GM23338 (cell line): ENCODE measurements at regions not wholly inside any gene's neighbourhood (a gene's known extent, or its start where the extent isn't known, plus 50 kb on each side); places are given as distances from the start of the nearest gene placed in this dataset.

ENCODE experiments used
- ATAC-seq: fragments of 200-7000 bp; cut with Tn5 transposase; 3 replicates; pipeline ENCODE4 v1.9.1; 2020
- DNase-seq: peaks from one replicate; pipeline ENCODE4 v3.0.0-alpha.2; 2015; ENCODE audit warnings: low spot score
- H2AFZ ChIP-seq: fragments of 200-600 bp; sonication (generic); 2 replicates; pipeline ENCODE4 v1.8.0; 2016; ENCODE audit warnings: antibody characterized with exemption, mild to moderate bottlenecking, moderate library complexity
- H3F3A ChIP-seq: fragments of 200-600 bp; sonication (generic); replicated peaks from 2 replicates; pipeline ENCODE4 v1.8.0; 2017; ENCODE audit warnings: antibody characterized with exemption, mixed run types, low read depth
- H3K27ac ChIP-seq: fragments of 200-600 bp; sonication (generic); 2 replicates; pipeline ENCODE4 v1.6.1; 2016; ENCODE audit warnings: low read depth
- H3K27me3 ChIP-seq: fragments of 200-600 bp; sonication (generic); 2 replicates; pipeline ENCODE4 v1.8.0; 2016; ENCODE audit warnings: mild to moderate bottlenecking, mixed run types, moderate library complexity; ENCODE audit not compliant: insufficient read depth
- H3K36me3 ChIP-seq: fragments of 200-600 bp; sonication (generic); 2 replicates; pipeline ENCODE4 v1.8.0; 2016; ENCODE audit warnings: mild to moderate bottlenecking; ENCODE audit not compliant: insufficient read depth
- H3K4me1 ChIP-seq: fragments of 200-600 bp; sonication (generic); 2 replicates; pipeline ENCODE4 v1.8.0; 2016; ENCODE audit warnings: mild to moderate bottlenecking, moderate library complexity; ENCODE audit not compliant: insufficient read depth
- H3K4me2 ChIP-seq: fragments of 200-600 bp; sonication (generic); 2 replicates; pipeline ENCODE4 v1.7.1; 2017; ENCODE audit warnings: mixed run types
- H3K4me3 ChIP-seq: fragments of 200-600 bp; sonication (generic); 2 replicates; pipeline ENCODE4 v1.6.1; 2016; ENCODE audit warnings: mixed run types
- H3K79me2 ChIP-seq: fragments of 200-600 bp; sonication (generic); replicated peaks from 2 replicates; pipeline ENCODE4 v1.8.0; 2017; ENCODE audit warnings: mild to moderate bottlenecking; ENCODE audit not compliant: insufficient read depth
- H3K9me2 ChIP-seq: fragments of 200-600 bp; sonication (generic); 2 replicates; pipeline ENCODE4 v1.8.0; 2017; ENCODE audit not compliant: insufficient read depth
- H4K20me1 ChIP-seq: fragments of 200-600 bp; sonication (generic); replicated peaks from 2 replicates; pipeline ENCODE4 v1.8.0; 2017; ENCODE audit warnings: mild to moderate bottlenecking; ENCODE audit not compliant: insufficient read depth
- H3K27ac Mint-ChIP-seq: 2 replicates; pipeline ENCODE4 v1.8.0; 2020; ENCODE audit warnings: inconsistent platforms, mild to moderate bottlenecking, moderate library complexity, mixed read lengths
- H3K27me3 Mint-ChIP-seq: 3 replicates; pipeline ENCODE4 v1.8.0; 2022; ENCODE audit warnings: low read depth, mild to moderate bottlenecking, moderate library complexity, mixed read lengths, inconsistent platforms; ENCODE audit not compliant: insufficient read depth, poor library complexity
- H3K36me3 Mint-ChIP-seq: 3 replicates; pipeline ENCODE4 v1.8.0; 2021; ENCODE audit warnings: low read depth, mild to moderate bottlenecking, inconsistent platforms, moderate library complexity, mixed read lengths
- H3K4me1 Mint-ChIP-seq: 3 replicates; pipeline ENCODE4 v1.8.0; 2020; ENCODE audit warnings: mild to moderate bottlenecking, inconsistent platforms, mixed read lengths
- H3K4me3 Mint-ChIP-seq: 3 replicates; pipeline ENCODE4 v1.8.0; 2021; ENCODE audit warnings: moderate library complexity, mild to moderate bottlenecking, inconsistent platforms, mixed read lengths
- H3K9me3 Mint-ChIP-seq: 3 replicates; pipeline ENCODE4 v1.8.0; 2020; ENCODE audit warnings: moderate library complexity, mild to moderate bottlenecking, inconsistent platforms, mixed read lengths
- CREB1 ChIP-seq: fragments of 250-450 bp; sonication (Bioruptor Pico); IDR thresholded peaks from 2 replicates; pipeline ENCODE4 v1.5.0; 2020; ENCODE audit warnings: low read depth, mild to moderate bottlenecking, moderate library complexity
- CTCF ChIP-seq, 2 experiments: fragments of 200-600 bp in 1 of 2; sonication (generic) in 1 of 2; conservative IDR thresholded peaks; 2 replicates each; pipeline versions ENCODE4 v1.5.1 to v1.6.1; 2016 to 2017; ENCODE audit warnings: antibody characterized with exemption in 2 of 2, low read depth in 2 of 2, mild to moderate bottlenecking in 2 of 2, moderate library complexity in 1 of 2
- ETS1 ChIP-seq: IDR thresholded peaks from 2 replicates; pipeline ENCODE4 v1.6.1; 2016; ENCODE audit warnings: antibody characterized with exemption
- EZH2 ChIP-seq: fragments of 200-600 bp; sonication (generic); IDR thresholded peaks from one replicate; pipeline ENCODE4 v1.8.0; 2017; ENCODE audit warnings: antibody characterized with exemption, mild to moderate bottlenecking, low read depth; ENCODE audit not compliant: unreplicated experiment
- EZH2phosphoT487 ChIP-seq: fragments of 200-600 bp; sonication (generic); IDR thresholded peaks from one replicate; pipeline ENCODE4 v1.8.1; 2018; ENCODE audit warnings: antibody characterized with exemption; ENCODE audit not compliant: unreplicated experiment
- JUNB ChIP-seq: IDR thresholded peaks from one replicate; pipeline ENCODE4 v1.6.1; 2016; ENCODE audit warnings: antibody characterized with exemption; ENCODE audit not compliant: unreplicated experiment
- NANOG ChIP-seq: IDR thresholded peaks from 2 replicates; pipeline ENCODE4 v1.6.1; 2016; ENCODE audit warnings: antibody characterized with exemption, borderline replicate concordance
- POLR2AphosphoS5 ChIP-seq: IDR thresholded peaks from 2 replicates; pipeline ENCODE4 v1.6.1; 2016; ENCODE audit warnings: antibody characterized with exemption, low read depth
- REST ChIP-seq: IDR thresholded peaks from one replicate; pipeline ENCODE4 v1.6.1; 2018; ENCODE audit warnings: antibody characterized with exemption; ENCODE audit not compliant: unreplicated experiment
- STAT1 ChIP-seq: IDR thresholded peaks from one replicate; pipeline ENCODE4 v1.6.1; 2016; ENCODE audit warnings: antibody characterized with exemption; ENCODE audit not compliant: unreplicated experiment
- ZNF114 ChIP-seq: fragments of 250-450 bp; sonication (Bioruptor Pico); IDR thresholded peaks from 2 replicates; pipeline ENCODE4 v1.5.0; 2020; ENCODE audit warnings: mild to moderate bottlenecking, moderate library complexity
- ZNF331 ChIP-seq: fragments of 250-450 bp; sonication (Bioruptor Pico); IDR thresholded peaks from 2 replicates; pipeline ENCODE4 v1.5.0; 2020; ENCODE audit warnings: low read depth, mild to moderate bottlenecking, moderate library complexity

- H3K4me1 ChIP-seq = no peaks in the 10 kb centered on the region
- H3F3A ChIP-seq = no peaks in the 10 kb centered on the region
- no peak overlapping the region for H3K27ac ChIP-seq
- H2AFZ ChIP-seq = 0 out of 2 replicates have a peak overlapping the region, but pooled peaks have one; percentile 33
- no peaks in the 10 kb centered on the region for H3K9me2 ChIP-seq
- DNase-seq (no peak), ATAC-seq (no peak)
- H3K4me2 ChIP-seq = no peak overlapping the region
- H3K27me3 ChIP-seq = no peaks in the 10 kb centered on the region
- no peaks in the 10 kb centered on the region for H3K36me3 ChIP-seq
- TF ChIP-seq NANOG = no peak
- no peak for TF ChIP-seq ETS1
- TF ChIP-seq POLR2AphosphoS5 = no peak
- peaks cover 6% of the 10 kb centered on the region; the same call in 1 of the 3 replicates for H3K9me3 Mint-ChIP-seq
- H3K4me3 Mint-ChIP-seq = no peak overlapping the region
- H3K27me3 Mint-ChIP-seq = peaks cover 1% of the 10 kb centered on the region
- no peaks in the 10 kb centered on the region for H3K4me1 Mint-ChIP-seq
- H3K36me3 Mint-ChIP-seq = peaks cover 3% of the 10 kb centered on the region; the same call in 1 of the 3 replicates
- H3K79me2 ChIP-seq = no peaks in the 10 kb centered on the region
- H4K20me1 ChIP-seq = no peaks in the 10 kb centered on the region
- no peak overlapping the region; the same call in 1 of the 2 replicates for H3K27ac Mint-ChIP-seq
- H3K4me3 ChIP-seq = no peak overlapping the region
Measured at GRCh38 chr3:81161100-81161499, 600.3 kb downstream of the GBE1 start.

GRCh38 chr3:81154611-81155143 lies 606.8 kb downstream of the GBE1 start:
- Mint-ChIP-seq H3K27ac (peak overlapping the region; percentile 14; the same call in 1 of the 2 replicates), H3K27me3 (peaks cover 1% of the 10 kb centered on the region)
- peak overlapping the region; percentile 45; the same call in 1 of the 2 replicates for H2AFZ ChIP-seq
- TF ChIP-seq ETS1 = no peak
- no peak for TF ChIP-seq CREB1 (CRISPR knock-in tag)
- no peak for TF ChIP-seq ZNF331 (CRISPR knock-in tag)
- TF ChIP-seq NANOG = no peak
- TF ChIP-seq STAT1 = no peak
- no peak for TF ChIP-seq JUNB
- TF ChIP-seq CTCF (conservative IDR thresholded peaks at IDR 0.05; ENCODE audit: low read depth in 2 of 2) = no peak
- no peak for TF ChIP-seq EZH2
- TF ChIP-seq ZNF114 (CRISPR knock-in tag) = no peak
- no peak for TF ChIP-seq POLR2AphosphoS5
- no peak for TF ChIP-seq REST
- TF ChIP-seq EZH2phosphoT487 = no peak

More at GRCh38 chr3:81154611-81155143, 606.8 kb downstream of the GBE1 start:
- Histone ChIP-seq H3F3A (no peaks in the 10 kb centered on the region), H3K9me2 (no peaks in the 10 kb centered on the region), H3K4me3 (no peak overlapping the region), H3K27me3 (no peaks in the 10 kb centered on the region), H3K4me1 (no peaks in the 10 kb centered on the region; the same call in 1 of the 2 replicates), H3K27ac (no peak overlapping the region), H3K4me2 (no peak overlapping the region), H3K36me3 (no peaks in the 10 kb centered on the region), H4K20me1 (no peaks in the 10 kb centered on the region), H3K79me2 (no peaks in the 10 kb centered on the region)
- peaks cover 3% of the 10 kb centered on the region; the same call in 1 of the 3 replicates for H3K36me3 Mint-ChIP-seq
- H3K4me3 Mint-ChIP-seq = no peak overlapping the region
- peaks cover 6% of the 10 kb centered on the region; the same call in 1 of the 3 replicates for H3K9me3 Mint-ChIP-seq
- ATAC-seq (peak; percentile 59), DNase-seq (peak; percentile 19)
- H3K4me1 Mint-ChIP-seq = peaks cover 11% of the 10 kb centered on the region
